GM20000 (cell line): ENCODE measurements at regions not wholly inside any gene's neighbourhood (a gene's known extent, or its start where the extent isn't known, plus 50 kb on each side); places are given as distances from the start of the nearest gene placed in this dataset.

ENCODE experiments used
- DNase-seq: peaks from one replicate; pipeline ENCODE4 v3.0.0; 2012; ENCODE audit warnings: low spot score
- TF ChIP-seq, protein P1 (sequence below): IDR thresholded peaks from 2 replicates; pipeline ENCODE4 v1.5.1; 2012; ENCODE audit warnings: mild to moderate bottlenecking, control low read depth; ENCODE audit errors: extremely low read depth, missing control alignments

DNA sequence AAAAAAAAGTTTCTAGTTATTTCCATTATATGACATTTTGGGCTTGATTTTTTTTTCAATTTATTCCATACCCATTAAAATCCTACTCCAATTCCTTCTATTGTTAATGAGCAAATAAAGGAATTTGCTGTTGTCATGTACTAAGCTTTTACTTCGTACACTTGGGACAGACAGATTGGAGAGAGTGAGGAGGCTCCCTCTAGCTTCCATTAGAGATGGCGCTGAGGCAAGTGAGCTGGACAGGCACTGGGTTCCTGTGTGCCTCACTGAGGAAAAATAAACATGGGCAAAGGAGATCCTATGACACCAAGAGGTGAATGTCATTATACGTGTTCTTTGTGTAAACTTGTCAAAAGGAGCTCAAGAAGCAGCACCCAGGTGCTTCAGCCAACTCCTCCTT lies 441.1 kb upstream of the MDFIC2 start:
- DNase-seq = no peak
- TF ChIP-seq, protein P1, sequence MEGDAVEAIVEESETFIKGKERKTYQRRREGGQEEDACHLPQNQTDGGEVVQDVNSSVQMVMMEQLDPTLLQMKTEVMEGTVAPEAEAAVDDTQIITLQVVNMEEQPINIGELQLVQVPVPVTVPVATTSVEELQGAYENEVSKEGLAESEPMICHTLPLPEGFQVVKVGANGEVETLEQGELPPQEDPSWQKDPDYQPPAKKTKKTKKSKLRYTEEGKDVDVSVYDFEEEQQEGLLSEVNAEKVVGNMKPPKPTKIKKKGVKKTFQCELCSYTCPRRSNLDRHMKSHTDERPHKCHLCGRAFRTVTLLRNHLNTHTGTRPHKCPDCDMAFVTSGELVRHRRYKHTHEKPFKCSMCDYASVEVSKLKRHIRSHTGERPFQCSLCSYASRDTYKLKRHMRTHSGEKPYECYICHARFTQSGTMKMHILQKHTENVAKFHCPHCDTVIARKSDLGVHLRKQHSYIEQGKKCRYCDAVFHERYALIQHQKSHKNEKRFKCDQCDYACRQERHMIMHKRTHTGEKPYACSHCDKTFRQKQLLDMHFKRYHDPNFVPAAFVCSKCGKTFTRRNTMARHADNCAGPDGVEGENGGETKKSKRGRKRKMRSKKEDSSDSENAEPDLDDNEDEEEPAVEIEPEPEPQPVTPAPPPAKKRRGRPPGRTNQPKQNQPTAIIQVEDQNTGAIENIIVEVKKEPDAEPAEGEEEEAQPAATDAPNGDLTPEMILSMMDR = no peak

DNA sequence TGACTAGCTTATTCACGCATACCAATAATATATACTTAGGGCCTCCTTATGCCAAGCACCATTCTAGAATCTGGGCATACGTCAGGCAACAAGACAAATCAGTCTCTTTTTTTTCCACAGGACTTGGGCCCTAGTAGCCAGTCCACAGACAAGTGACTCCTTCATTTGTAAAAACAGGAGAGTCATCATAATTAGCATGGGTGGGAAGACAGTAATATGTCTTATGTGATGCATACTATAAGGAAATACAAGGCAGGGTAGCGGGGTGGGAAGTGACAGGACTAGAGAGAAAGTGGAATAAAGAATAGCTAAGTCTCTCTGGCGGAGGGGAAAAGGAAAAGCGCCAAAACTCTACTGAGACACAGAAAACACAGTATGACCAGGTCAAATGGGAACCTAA lies 439.6 kb upstream of the MDFIC2 start:
- no peak for DNase-seq
- TF ChIP-seq, protein P1 = no peak

DNA sequence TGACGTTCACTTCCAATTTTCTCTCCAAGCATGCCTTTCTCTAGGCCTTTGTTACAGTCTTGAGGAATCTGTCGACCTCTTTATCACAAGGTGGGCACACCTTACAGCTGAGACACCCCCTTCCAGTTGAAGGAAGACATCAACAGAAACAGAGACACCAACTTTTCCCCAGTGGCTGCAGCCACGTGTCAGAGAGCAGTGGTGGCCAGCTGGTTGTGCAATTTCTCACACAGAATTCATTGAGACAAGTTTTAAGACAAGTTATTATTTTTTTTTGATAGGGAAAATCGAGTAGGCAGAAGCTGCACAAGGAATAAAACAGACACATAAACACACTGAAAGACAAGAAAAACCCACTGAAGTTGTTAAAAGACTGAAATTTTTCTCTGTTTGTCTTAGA lies 436.7 kb upstream of the MDFIC2 start:
- no peak for DNase-seq
- TF ChIP-seq, protein P1 = no peak

- DNase-seq = no peak
- TF ChIP-seq, protein P1 = no peak
Measured at GRCh38 chr3:70748593-70748992, 436.2 kb upstream of the MDFIC2 start.

DNA sequence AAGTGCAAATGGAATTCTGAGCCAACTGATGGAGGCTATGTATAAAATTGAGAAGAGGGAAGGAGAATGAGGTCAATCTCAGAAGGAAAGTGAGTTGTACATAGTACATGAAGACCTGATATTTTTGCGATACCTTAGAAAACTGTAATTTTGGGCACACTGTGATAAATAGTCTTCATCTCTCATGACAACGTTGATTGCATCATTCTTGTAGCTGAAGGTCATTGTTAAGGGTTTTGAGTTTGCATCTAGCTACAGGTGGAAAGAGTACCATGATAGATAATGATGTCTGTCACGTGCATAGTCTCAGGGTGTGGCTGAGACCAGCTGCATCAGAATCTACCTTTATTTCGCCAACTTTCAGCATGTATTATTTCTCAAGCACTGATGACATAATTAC lies 435.4 kb upstream of the MDFIC2 start:
- TF ChIP-seq, protein P1 = no peak

DNA sequence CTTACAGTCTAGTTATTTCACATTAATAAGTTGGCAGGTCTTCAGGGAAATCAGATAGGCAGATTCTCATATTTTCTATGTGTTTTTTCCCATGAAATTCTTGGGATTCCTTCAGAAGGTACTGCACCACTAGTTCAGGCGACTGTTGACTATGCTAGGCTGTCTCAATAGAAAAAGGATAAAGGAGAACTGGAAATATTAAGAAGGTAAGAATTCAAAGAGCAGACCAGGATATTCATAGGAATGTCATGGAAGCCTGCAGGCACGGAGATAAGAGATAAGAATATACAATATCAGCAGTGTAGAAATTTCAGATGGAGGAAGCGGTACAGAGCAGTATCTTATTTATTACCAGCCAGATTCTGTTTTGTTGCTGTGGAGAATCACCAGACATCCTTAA lies 432.1 kb upstream of the MDFIC2 start:
- TF ChIP-seq, protein P1 = no peak

More for the DNA sequence above, 435.4 kb upstream of the MDFIC2 start:
- DNase-seq = no peak

DNA sequence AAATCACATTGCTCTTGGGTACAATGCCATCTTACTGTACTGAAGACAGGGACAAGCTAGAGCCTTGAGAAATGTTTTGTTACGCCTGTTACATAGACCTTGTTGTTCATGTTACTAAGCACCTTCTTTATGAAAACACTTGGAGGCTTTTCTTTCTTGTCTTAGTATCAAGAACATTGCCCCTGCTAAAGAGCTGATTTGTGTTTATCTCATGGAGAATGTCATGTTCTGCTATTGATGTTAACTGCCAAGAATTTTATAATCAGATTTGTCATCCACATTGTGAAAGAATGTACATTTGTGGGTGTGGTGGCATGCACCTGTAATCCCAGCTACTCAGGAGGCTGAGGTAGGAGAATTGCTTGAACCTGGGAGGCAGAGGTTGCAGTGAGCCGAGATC lies 431.3 kb upstream of the MDFIC2 start:
- DNase-seq = no peak
- TF ChIP-seq, protein P1 = no peak

More for the DNA sequence above, 432.1 kb upstream of the MDFIC2 start:
- no peak for DNase-seq

DNA sequence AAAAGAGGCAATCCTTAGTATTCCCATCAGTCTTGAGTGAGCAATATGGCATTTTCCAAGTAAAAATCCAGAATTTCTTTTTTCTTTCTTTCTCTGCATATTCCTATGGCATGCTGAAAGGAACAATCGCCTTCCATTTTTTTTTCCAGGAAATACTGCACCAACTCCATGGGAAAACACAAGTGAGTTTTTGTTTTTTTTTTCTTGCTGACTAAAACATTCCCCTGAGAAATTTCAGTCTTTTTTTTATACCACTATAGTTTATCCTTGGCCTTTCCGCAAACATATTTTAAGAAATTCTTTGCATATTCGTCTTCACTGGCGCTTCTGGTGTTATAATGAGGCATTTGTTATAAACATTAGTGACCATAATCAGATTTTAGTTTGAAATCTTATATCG lies 429.6 kb upstream of the MDFIC2 start:
- no peak for DNase-seq
- TF ChIP-seq, protein P1 = no peak
